HL-60 (cell line): ENCODE measurements at regions not wholly inside any gene's neighbourhood (a gene's known extent, or its start where the extent isn't known, plus 50 kb on each side); places are given as distances from the start of the nearest gene placed in this dataset.

Source experiments
- CTCF ChIP-seq: IDR thresholded peaks from one replicate; pipeline ENCODE4 v1.5.1; 2011; ENCODE audit warnings: low read length, control low read depth, inconsistent platforms; ENCODE audit not compliant: insufficient read depth
- GABPA ChIP-seq: IDR thresholded peaks from 2 replicates; pipeline ENCODE4 v1.6.1; 2012; ENCODE audit warnings: low read depth
- POLR2AphosphoS5 ChIP-seq: IDR thresholded peaks from 2 replicates; pipeline ENCODE4 v1.6.1; 2012; ENCODE audit warnings: low read depth
- SPI1 ChIP-seq: IDR thresholded peaks from 2 replicates; pipeline ENCODE4 v1.6.1; 2012; ENCODE audit warnings: low read depth, mild to moderate bottlenecking, borderline replicate concordance

GRCh38 chr3:73710340-73710739 lies 85.6 kb upstream of the PDZRN3 start:
- TF ChIP-seq CTCF = no peak
- TF ChIP-seq SPI1 = no peak
- no peak for TF ChIP-seq GABPA
- TF ChIP-seq POLR2AphosphoS5 = no peak
